IMR-90 (cell line): ENCODE measurements at regions not wholly inside any gene's neighbourhood (a gene's known extent, or its start where the extent isn't known, plus 50 kb on each side); places are given as distances from the start of the nearest gene placed in this dataset.

ENCODE experiments used
- ATAC-seq: fragments of 200-7000 bp; cut with Tn5 transposase; 2 replicates; pipeline ENCODE4 v1.9.1; 2020; ENCODE audit warnings: low read depth, mild to moderate bottlenecking, moderate library complexity
- BruUV-seq: library from RNA; stranded (reverse); fragments of 400-500 nt; replicated peaks from 2 replicates; lab custom pipeline; 2021; lab: Mats Ljungman, UMichigan
- CTCF ChIA-PET: fragments of 300-600 bp; formaldehyde crosslinking; extraction: SDS; loops from one replicate; lab custom pipeline; 2021; ENCODE audit warnings: antibody characterized with exemption; lab: Yijun Ruan, JAX
- POLR2A ChIA-PET: fragments of 300-600 bp; sonication (Branson Sonifier 250); formaldehyde crosslinking; loops from one replicate; lab custom pipeline; 2022; ENCODE audit warnings: antibody characterized with exemption; ENCODE audit not compliant: unreplicated experiment; lab: Charles Lee
- DNase-seq: peaks from one replicate; pipeline ENCODE4 v3.0.0; 2013
- H2AFZ ChIP-seq: replicated peaks from 2 replicates; pipeline ENCODE3; 2013; ENCODE audit warnings: low read length, mild to moderate bottlenecking; ENCODE audit not compliant: poor library complexity
- H2AK5ac ChIP-seq: 2 replicates; pipeline ENCODE4 v1.6.1; 2013; ENCODE audit warnings: low read depth, low read length, inconsistent platforms
- H2AK9ac ChIP-seq: replicated peaks from 2 replicates; pipeline ENCODE3; 2013; ENCODE audit warnings: mild to moderate bottlenecking, low read depth, low read length, moderate library complexity; ENCODE audit not compliant: poor library complexity
- H2BK120ac ChIP-seq: 2 replicates; pipeline ENCODE4 v1.6.1; 2013; ENCODE audit warnings: low read depth, low read length, inconsistent platforms
- H2BK15ac ChIP-seq: 3 replicates; pipeline ENCODE4 v1.6.1; 2013; ENCODE audit warnings: low read depth, low read length, inconsistent platforms
- H2BK20ac ChIP-seq: 2 replicates; pipeline ENCODE4 v1.6.1; 2013; ENCODE audit warnings: low read depth, mild to moderate bottlenecking, inconsistent platforms, low read length, moderate library complexity
- H2BK5ac ChIP-seq: 2 replicates; pipeline ENCODE4 v1.6.1; 2013; ENCODE audit warnings: mild to moderate bottlenecking, low read depth, low read length, inconsistent platforms; ENCODE audit not compliant: poor library complexity, severe bottlenecking
- H3K14ac ChIP-seq: replicated peaks from 2 replicates; pipeline ENCODE4 v1.6.1; 2013; ENCODE audit warnings: low read depth, low read length, inconsistent platforms
- H3K18ac ChIP-seq: 2 replicates; pipeline ENCODE4 v1.6.1; 2013; ENCODE audit warnings: low read depth, low read length, control low read depth
- H3K23ac ChIP-seq: 2 replicates; pipeline ENCODE4 v1.6.1; 2013; ENCODE audit warnings: low read depth, low read length, inconsistent platforms
- H3K27ac ChIP-seq: 2 replicates; pipeline ENCODE4 v1.5.1; 2013; ENCODE audit warnings: mild to moderate bottlenecking, control low read depth, low read length; ENCODE audit not compliant: insufficient read depth
- H3K27me3 ChIP-seq: 2 replicates; pipeline ENCODE4 v1.6.1; 2013; ENCODE audit warnings: low read length; ENCODE audit not compliant: control insufficient read depth, insufficient read depth
- H3K36me3 ChIP-seq: 2 replicates; pipeline ENCODE4 v1.6.1; 2013; ENCODE audit warnings: low read length, mixed read lengths; ENCODE audit not compliant: control insufficient read depth, insufficient read depth
- H3K4ac ChIP-seq: 2 replicates; pipeline ENCODE4 v1.6.1; 2013; ENCODE audit warnings: low read depth, low read length, inconsistent platforms
- H3K4me1 ChIP-seq: 2 replicates; pipeline ENCODE4 v1.6.1; 2013; ENCODE audit warnings: low read length, mixed read lengths; ENCODE audit not compliant: control insufficient read depth, insufficient read depth
- H3K4me2 ChIP-seq: 2 replicates; pipeline ENCODE4 v1.6.1; 2013; ENCODE audit warnings: low read depth, mild to moderate bottlenecking, control low read depth, low read length, moderate library complexity
- H3K4me3 ChIP-seq: 2 replicates; pipeline ENCODE4 v1.5.1; 2013; ENCODE audit warnings: low read depth, mild to moderate bottlenecking, control low read depth, low read length, moderate library complexity; ENCODE audit not compliant: insufficient read depth
- H3K56ac ChIP-seq: 2 replicates; pipeline ENCODE4 v1.6.1; 2013; ENCODE audit warnings: low read length, inconsistent platforms; ENCODE audit not compliant: insufficient read depth; ENCODE audit errors: extremely low read depth
- H3K79me1 ChIP-seq, 2 experiments: 2 replicates each; pipeline ENCODE4 v1.6.1; 2013; ENCODE audit warnings: low read length in 2 of 2, inconsistent platforms in 1 of 2, low read depth in 1 of 2
- H3K9ac ChIP-seq: 2 replicates; pipeline ENCODE4 v1.6.1; 2013; ENCODE audit warnings: low read depth, low read length, control low read depth
- H3K9me1 ChIP-seq: 2 replicates; pipeline ENCODE4 v1.6.1; 2013; ENCODE audit warnings: low read length, inconsistent platforms; ENCODE audit not compliant: insufficient read depth
- H3K9me3 ChIP-seq: 2 replicates; pipeline ENCODE4 v1.6.1; 2013; ENCODE audit warnings: low read length; ENCODE audit not compliant: control insufficient read depth, insufficient read depth
- H4K20me1 ChIP-seq: 2 replicates; pipeline ENCODE4 v1.6.1; 2013; ENCODE audit warnings: low read length, inconsistent platforms; ENCODE audit not compliant: insufficient read depth
- H4K5ac ChIP-seq: 2 replicates; pipeline ENCODE4 v1.6.1; 2013; ENCODE audit warnings: mild to moderate bottlenecking, low read depth, low read length, control low read depth
- H4K8ac ChIP-seq, 2 experiments: 2 replicates each; pipeline ENCODE4 v1.6.1; 2013; ENCODE audit warnings: low read depth in 2 of 2, low read length in 2 of 2, control low read depth in 1 of 2, inconsistent platforms in 1 of 2
- H4K91ac ChIP-seq: 2 replicates; pipeline ENCODE4 v1.6.1; 2013; ENCODE audit warnings: low read depth, low read length, inconsistent platforms; ENCODE audit not compliant: insufficient read depth
- CHD1 ChIP-seq: IDR thresholded peaks from 2 replicates; pipeline ENCODE4 v1.6.1; 2012; ENCODE audit warnings: low read depth, low read length, improper control_type of control experiment
- WGBS, 2 experiments: methylation state at CpG; one replicate each; pipeline versions ENCODE4 v1.1.5 to v1.1.7; 2013; ENCODE audit warnings: missing lambda C conversion rate in 2 of 2; ENCODE audit not compliant: insufficient read length in 1 of 2; ENCODE audit errors: extremely low coverage in 2 of 2; 5-methylcytosine and 5-hydroxymethylcytosine counted together
- dilution Hi-C: fragments of 300-500 bp; cut with HindIII; formaldehyde crosslinking; loops from one replicate; pipeline ENCODE4 v1.14.3; 2018; ENCODE audit warnings: low sequenced_read_pairs; ENCODE audit not compliant: unreplicated experiment
- in situ Hi-C: fragments of 300-500 bp; cut with MboI; formaldehyde crosslinking; loops from 3 replicates; pipeline ENCODE4 v1.14.3; 2019; ENCODE audit warnings: low sequenced_read_pairs, inconsistent platforms, mixed read lengths
- intact Hi-C: fragments of 100-400 bp; cut with micrococcal nuclease; formaldehyde crosslinking; loops from 2 replicates; pipeline ENCODE4 v1.10.0; 2022

DNA sequence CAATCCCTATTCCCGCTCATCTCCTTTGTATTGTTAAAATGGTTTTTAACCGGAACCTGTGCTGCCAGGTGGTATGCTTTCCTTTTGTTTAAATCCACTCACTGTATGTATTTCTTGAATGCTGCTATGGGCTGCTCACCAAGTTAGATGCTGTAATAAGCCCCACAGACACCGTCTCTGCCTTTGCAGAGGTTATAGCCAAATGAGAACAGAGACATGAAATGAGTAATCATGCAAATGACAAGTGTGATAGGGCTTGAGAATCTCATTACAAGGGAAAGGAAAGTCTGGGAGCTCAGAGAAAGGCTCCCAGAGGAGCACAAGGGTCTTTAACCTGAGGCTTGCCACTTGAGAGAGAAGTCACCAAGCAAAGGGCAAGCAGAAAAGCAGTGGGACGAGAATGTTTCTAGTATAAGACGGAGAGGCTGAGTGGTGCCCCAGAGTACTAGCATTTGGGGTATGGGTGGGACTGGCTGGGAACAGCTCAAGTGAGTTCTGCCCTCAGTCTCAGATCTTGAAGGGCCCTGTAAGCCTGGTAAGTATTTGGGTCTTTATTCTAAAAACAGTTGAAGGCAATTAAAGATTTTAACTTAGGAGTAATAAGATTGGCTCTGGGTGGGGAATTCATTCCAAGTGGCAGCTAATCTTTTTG, 110.8 kb upstream of the H2AZ1 start:
- Histone ChIP-seq H2AFZ (no peak overlapping the region), H4K20me1 (no peaks in the 10 kb centered on the region), H2BK15ac (no peak overlapping the region), H2BK5ac (no peak overlapping the region), H3K23ac (no peak overlapping the region), H2BK20ac (no peak overlapping the region), H4K5ac (no peak overlapping the region), H3K27ac (no peak overlapping the region), H3K9me1 (no peaks in the 10 kb centered on the region), H3K18ac (no peak overlapping the region), H3K9me3 (no peaks in the 10 kb centered on the region), H3K27me3 (no peaks in the 10 kb centered on the region), H3K36me3 (no peaks in the 10 kb centered on the region), H3K4me3 (no peak overlapping the region), H3K56ac (no peak overlapping the region), H3K79me1 (no peaks in the 10 kb centered on the region), H3K4me1 (peaks cover 5% of the 10 kb centered on the region), H3K4me2 (no peak overlapping the region), H3K4ac (no peak overlapping the region), H2AK5ac (no peak overlapping the region), H3K9ac (no peak overlapping the region), H2AK9ac (no peak overlapping the region), H3K14ac (no peak overlapping the region), H2BK120ac (no peak overlapping the region), H4K8ac (no peak overlapping the region), H4K91ac (no peak overlapping the region)
- ChIA-PET POLR2A (no interaction called here), CTCF (interaction anchor here (1.6 kb wide), 1 partner anchor 63 kb away, joined by 7 read pairs; no protein-coding TSS in a partner anchor)
- no TSS peak for BruUV-seq
- ATAC-seq (no peak), DNase-seq (no peak)
- in situ Hi-C loops: loop anchor here (25.0 kb wide), 1 partner anchor 499 kb away; the partner anchor contains the start of genes MTTP and TRMT10A
- dilution Hi-C loops: no loop called here
- WGBS, 2 experiments: 100% methylated on average over 1 of the region's 5 CpGs; no CpG with 5 or more reads in 1 of the 2 experiments
- no peak for TF ChIP-seq CHD1
- intact Hi-C loops: loop anchor here (10.0 kb wide), 1 partner anchor 246 kb away; the partner anchor contains the start of gene DAPP1
